ENCODE measurements at regions not wholly inside any gene's neighbourhood (a gene's known extent, or its start where the extent isn't known, plus 50 kb on each side); places are given as distances from the start of the nearest gene placed in this dataset.

DNA sequence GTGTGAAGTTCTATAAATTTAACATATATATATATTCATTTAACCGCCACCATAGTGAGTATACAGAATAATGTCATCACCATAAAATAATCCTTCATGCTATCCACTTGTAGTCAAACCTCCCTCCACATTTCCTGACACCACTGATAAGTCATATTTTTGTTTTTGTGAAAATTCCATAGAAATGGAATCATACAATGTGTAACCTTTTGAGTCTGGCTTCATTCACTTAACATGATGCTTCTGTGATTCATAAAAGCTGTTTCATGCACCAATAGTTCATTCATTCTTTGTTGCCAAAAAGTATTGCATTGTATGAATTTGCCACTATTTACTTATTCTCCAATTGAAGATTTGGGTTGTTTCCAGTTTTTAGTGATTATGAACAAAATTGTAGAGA lies 497.5 kb upstream of the PCDH20 start:
- no peaks in the 10 kb centered on the region for H3K36me3 ChIP-seq
- 72 to 90% methylated on average over 1 of the region's 1 CpG for WGBS, 2 donors
- no peak for DNase-seq
- TF ChIP-seq, protein P1, sequence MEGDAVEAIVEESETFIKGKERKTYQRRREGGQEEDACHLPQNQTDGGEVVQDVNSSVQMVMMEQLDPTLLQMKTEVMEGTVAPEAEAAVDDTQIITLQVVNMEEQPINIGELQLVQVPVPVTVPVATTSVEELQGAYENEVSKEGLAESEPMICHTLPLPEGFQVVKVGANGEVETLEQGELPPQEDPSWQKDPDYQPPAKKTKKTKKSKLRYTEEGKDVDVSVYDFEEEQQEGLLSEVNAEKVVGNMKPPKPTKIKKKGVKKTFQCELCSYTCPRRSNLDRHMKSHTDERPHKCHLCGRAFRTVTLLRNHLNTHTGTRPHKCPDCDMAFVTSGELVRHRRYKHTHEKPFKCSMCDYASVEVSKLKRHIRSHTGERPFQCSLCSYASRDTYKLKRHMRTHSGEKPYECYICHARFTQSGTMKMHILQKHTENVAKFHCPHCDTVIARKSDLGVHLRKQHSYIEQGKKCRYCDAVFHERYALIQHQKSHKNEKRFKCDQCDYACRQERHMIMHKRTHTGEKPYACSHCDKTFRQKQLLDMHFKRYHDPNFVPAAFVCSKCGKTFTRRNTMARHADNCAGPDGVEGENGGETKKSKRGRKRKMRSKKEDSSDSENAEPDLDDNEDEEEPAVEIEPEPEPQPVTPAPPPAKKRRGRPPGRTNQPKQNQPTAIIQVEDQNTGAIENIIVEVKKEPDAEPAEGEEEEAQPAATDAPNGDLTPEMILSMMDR (IDR thresholded peaks at IDR 0.05), result no peak
- TF ChIP-seq POLR2A (IDR thresholded peaks at IDR 0.05), result no peak
- no peak overlapping the region for H3K4me3 ChIP-seq
- H3K4me1 ChIP-seq, result no peaks in the 10 kb centered on the region
- H3K27ac ChIP-seq, result no peak overlapping the region
- no peaks in the 10 kb centered on the region for H3K9me3 ChIP-seq
- no peaks in the 10 kb centered on the region for H3K27me3 ChIP-seq
- intact Hi-C loops (cut with DNase I), result no loop called here

DNA sequence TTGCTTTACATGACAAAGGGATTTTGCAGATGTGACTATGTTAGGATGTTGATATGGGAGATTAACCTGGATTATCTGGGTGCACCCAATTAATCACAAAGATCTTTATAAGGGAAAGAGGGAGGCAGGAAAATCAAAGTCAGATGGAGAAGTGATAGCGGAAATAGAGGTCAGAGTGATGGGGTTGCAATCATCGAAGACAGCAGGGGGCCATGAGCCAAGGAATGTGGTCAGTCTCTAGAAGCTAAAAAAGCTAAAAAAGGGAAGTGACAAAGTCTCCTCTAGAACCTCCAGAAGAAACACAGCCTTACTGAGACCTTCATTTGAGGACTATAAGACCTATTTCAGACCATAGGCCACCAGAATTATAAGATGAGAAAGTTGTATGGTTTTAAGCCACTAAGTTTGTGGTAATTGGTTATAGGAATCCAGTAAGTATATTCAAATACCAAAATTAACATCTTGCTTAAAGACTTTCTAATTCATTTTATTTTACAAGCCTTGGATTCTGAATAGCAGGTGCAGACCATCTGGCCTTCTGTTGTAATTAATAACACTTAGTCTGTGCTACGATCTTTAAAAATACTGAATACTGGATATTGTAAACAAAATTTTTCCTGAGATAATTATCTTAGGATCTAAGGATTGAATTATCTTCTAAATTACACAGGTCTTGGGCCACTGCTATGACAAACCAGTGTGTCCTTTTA lies 493.4 kb upstream of the PCDH20 start:
- Histone ChIP-seq H3K36me3 (no peaks in the 10 kb centered on the region), H3K27me3 (no peaks in the 10 kb centered on the region), H3K4me1 (no peaks in the 10 kb centered on the region), H3K4me3 (no peak overlapping the region), H3K27ac (no peak overlapping the region), H3K9me3 (no peaks in the 10 kb centered on the region)
- DNase-seq, result no peak
- intact Hi-C loops (cut with DNase I), result no loop called here
- no peak for TF ChIP-seq POLR2A (IDR thresholded peaks at IDR 0.05)
- 66 to 68% methylated on average over 3 of the region's 3 CpGs for WGBS, 2 donors

DNA sequence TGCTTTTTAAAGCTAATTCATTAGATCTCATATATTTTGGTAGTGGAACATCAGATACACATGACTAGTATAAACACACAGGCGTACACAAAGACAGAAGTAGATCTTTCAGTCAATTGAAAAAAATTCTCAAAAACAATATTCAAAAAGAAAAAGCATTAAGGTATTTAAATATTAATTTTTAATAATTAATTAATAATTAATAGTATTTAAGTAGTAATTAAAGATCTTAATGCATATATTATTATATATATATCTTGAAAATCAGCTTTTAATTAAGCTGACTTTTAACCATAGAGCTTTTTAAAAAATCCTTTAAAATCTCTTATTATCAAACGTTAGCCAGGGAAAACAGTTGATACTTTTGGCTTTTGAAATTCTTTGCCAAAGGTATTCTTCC lies 489.4 kb upstream of the PCDH20 start:
- H3K9me3 ChIP-seq, result no peaks in the 10 kb centered on the region
- intact Hi-C loops (cut with DNase I), result no loop called here
- H3K36me3 ChIP-seq, result no peaks in the 10 kb centered on the region
- no peaks in the 10 kb centered on the region for H3K4me1 ChIP-seq
- H3K27ac ChIP-seq, result no peak overlapping the region
- no peak for DNase-seq
- TF ChIP-seq, protein P1 (IDR thresholded peaks at IDR 0.05), result no peak
- no peak for TF ChIP-seq POLR2A (IDR thresholded peaks at IDR 0.05)
- WGBS, 2 donors, result 72 to 73% methylated on average over 2 of the region's 2 CpGs
- no peak overlapping the region for H3K4me3 ChIP-seq
- H3K27me3 ChIP-seq, result no peaks in the 10 kb centered on the region

DNA sequence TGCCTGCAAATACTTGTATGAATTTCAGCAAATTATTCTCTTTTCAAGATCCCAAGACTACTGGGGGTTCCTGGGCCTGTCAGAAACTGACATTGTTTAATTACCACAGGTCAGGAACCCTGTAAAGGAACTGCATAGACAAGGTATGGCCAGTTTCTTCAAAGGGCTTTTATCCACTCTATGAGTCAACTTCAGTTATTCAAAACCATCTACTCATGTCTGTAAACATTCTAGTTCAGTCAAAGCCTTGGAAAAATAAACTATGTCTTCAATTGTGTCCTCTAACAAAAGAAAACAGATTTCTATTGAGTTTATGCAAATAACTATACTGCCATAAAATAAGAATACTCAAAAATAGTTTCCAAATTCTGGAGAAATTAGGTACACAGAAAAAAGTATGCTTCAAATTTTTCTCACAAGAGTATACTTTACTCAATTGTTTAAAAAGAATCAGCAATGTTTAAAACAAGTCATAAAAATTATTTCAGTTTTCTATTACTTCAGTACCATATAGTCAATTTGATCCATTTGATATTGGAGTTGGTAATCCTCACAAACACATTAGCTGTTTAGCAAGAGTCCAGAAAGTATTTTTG lies 486.4 kb upstream of the PCDH20 start:
- H3K36me3 ChIP-seq, result no peaks in the 10 kb centered on the region
- no peak overlapping the region for H3K27ac ChIP-seq
- TF ChIP-seq POLR2A (IDR thresholded peaks at IDR 0.05), result no peak
- no peaks in the 10 kb centered on the region for H3K27me3 ChIP-seq
- H3K4me1 ChIP-seq, result no peaks in the 10 kb centered on the region
- intact Hi-C loops (cut with DNase I), result no loop called here
- H3K9me3 ChIP-seq, result no peaks in the 10 kb centered on the region
- no peak for DNase-seq
- H3K4me3 ChIP-seq, result no peak overlapping the region

DNA sequence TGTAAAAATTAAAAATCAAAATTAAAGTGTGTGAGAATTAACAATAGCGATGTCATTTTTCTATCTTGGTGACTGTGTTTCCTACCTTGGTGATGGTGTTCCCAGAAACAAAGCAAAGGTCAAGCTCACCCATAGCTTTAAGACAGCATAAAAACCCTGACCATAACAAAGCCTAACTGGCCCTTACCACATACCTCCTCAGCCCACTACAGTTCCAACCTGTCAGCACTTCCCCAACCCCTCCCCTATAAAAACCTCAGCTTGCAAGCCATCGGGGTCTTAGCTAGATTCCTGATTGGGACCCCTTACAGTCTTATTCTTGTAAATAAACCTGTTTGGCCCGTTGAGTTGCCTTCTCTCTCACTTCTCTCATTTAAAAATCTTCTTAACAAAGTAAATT lies 484.4 kb upstream of the PCDH20 start:
- H3K4me1 ChIP-seq, result no peaks in the 10 kb centered on the region
- no peaks in the 10 kb centered on the region for H3K9me3 ChIP-seq
- no peak overlapping the region for H3K27ac ChIP-seq
- no peaks in the 10 kb centered on the region for H3K36me3 ChIP-seq
- no peaks in the 10 kb centered on the region for H3K27me3 ChIP-seq
- WGBS, 2 donors, result 36 to 39% methylated on average over 3 of the region's 3 CpGs
- no peak for DNase-seq
- H3K4me3 ChIP-seq, result no peak overlapping the region
- intact Hi-C loops (cut with DNase I), result no loop called here
- TF ChIP-seq, protein P1 (IDR thresholded peaks at IDR 0.05), result no peak
- TF ChIP-seq POLR2A (IDR thresholded peaks at IDR 0.05), result no peak

DNA sequence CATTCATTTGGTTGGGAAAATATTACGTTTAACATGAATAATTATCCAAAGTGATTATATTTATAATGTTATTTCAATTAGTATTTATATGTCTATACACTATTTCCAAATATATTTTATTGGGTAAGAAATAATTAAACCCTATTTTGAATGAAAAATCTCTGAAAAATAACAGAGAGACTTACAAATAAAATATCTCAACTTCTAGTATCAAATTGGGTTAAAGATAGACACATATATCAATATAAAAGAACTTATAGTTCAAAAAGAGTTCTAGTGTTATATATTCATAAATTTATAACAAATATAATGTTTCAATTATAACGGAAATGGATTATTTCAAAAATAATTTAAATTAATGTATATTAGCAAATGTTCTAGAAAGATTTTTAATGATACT lies 482.6 kb upstream of the PCDH20 start:
- no peak for DNase-seq
- no peak for TF ChIP-seq POLR2A (IDR thresholded peaks at IDR 0.05)
- TF ChIP-seq, protein P1 (IDR thresholded peaks at IDR 0.05), result no peak
- no peak overlapping the region for H3K4me3 ChIP-seq
- WGBS, 2 donors, result 48 to 80% methylated on average over 2 of the region's 2 CpGs
- no peaks in the 10 kb centered on the region for H3K4me1 ChIP-seq
- H3K36me3 ChIP-seq, result no peaks in the 10 kb centered on the region
- H3K9me3 ChIP-seq, result no peaks in the 10 kb centered on the region
- intact Hi-C loops (cut with DNase I), result no loop called here
- no peaks in the 10 kb centered on the region for H3K27me3 ChIP-seq
- H3K27ac ChIP-seq, result no peak overlapping the region
